Endothelial cell of umbilical vein (primary cell): ENCODE measurements at regions not wholly inside any gene's neighbourhood (a gene's known extent, or its start where the extent isn't known, plus 50 kb on each side); places are given as distances from the start of the nearest gene placed in this dataset.

Experiments
- BruUV-seq: library from RNA; stranded (reverse); fragments of 400-500 nt; replicated peaks from 2 replicates; lab custom pipeline; 2021; lab: Mats Ljungman, UMichigan
- CTCF ChIA-PET: fragments of 300-600, 350-600 bp; sonication (Branson Sonifier 250); formaldehyde crosslinking; loops from one replicate; lab custom pipeline; 2021; ENCODE audit warnings: antibody characterized with exemption, inconsistent platforms; lab: Charles Lee
- POLR2A ChIA-PET: fragments of 300-600, 350-600 bp; sonication (Branson Sonifier 250); formaldehyde crosslinking; loops from one replicate; lab custom pipeline; 2021; ENCODE audit warnings: antibody characterized with exemption, inconsistent platforms; lab: Charles Lee
- DNase-seq: peaks from one replicate; pipeline ENCODE4 v3.0.0-alpha.2; 2011; ENCODE audit warnings: low read depth, low spot score
- FAIRE-seq: peaks from 2 replicates; lab custom pipeline; 2011; peaks lifted over from hg19 to GRCh38; lab: Jason Lieb, UNC
- H2AFZ ChIP-seq: 2 replicates; pipeline ENCODE4 v1.6.0; 2012; ENCODE audit warnings: low read depth, low read length, control low read depth, inconsistent platforms
- H3K27ac ChIP-seq: 2 replicates; pipeline ENCODE4 v1.5.1; 2011; ENCODE audit warnings: low read depth, mild to moderate bottlenecking, control low read depth, low read length, moderate library complexity; ENCODE audit not compliant: insufficient read depth
- H3K27me3 ChIP-seq, 2 experiments: 2 replicates each; pipeline versions ENCODE4 v1.6.0 to v1.6.1; 2011; ENCODE audit warnings: low read length in 2 of 2, mixed read lengths in 1 of 2; ENCODE audit not compliant: control insufficient read depth in 2 of 2, insufficient read depth in 2 of 2
- H3K36me3 ChIP-seq, 2 experiments: 2 replicates in 1 of 2; 3 replicates in 1 of 2; pipeline ENCODE4 v1.5.1; 2011; ENCODE audit warnings: low read length in 2 of 2, mild to moderate bottlenecking in 1 of 2, moderate library complexity in 1 of 2; ENCODE audit not compliant: control insufficient read depth in 2 of 2, insufficient read depth in 2 of 2; ENCODE audit errors: extremely low read depth in 1 of 2
- H3K4me1 ChIP-seq: 3 replicates; pipeline ENCODE4 v1.5.1; 2011; ENCODE audit warnings: mild to moderate bottlenecking, low read length; ENCODE audit not compliant: control insufficient read depth, insufficient read depth; ENCODE audit errors: extremely low read depth
- H3K4me2 ChIP-seq: 2 replicates; pipeline ENCODE4 v1.6.1; 2011; ENCODE audit warnings: low read length, control low read depth, mixed read lengths; ENCODE audit not compliant: insufficient read depth
- H3K4me3 ChIP-seq, 3 experiments: fragments of 200-600 bp in 1 of 3; sonication (generic), shearing (Covaris generic) in 1 of 3; replicated peaks in 1 of 3; 2 replicates each; pipeline ENCODE4 v1.5.1; 2011 to 2016; ENCODE audit warnings: control low read depth in 3 of 3, low read length in 3 of 3, mild to moderate bottlenecking in 2 of 3, inconsistent platforms in 1 of 3, low read depth in 1 of 3, moderate library complexity in 1 of 3; ENCODE audit not compliant: insufficient read depth in 1 of 3
- H3K79me2 ChIP-seq: 2 replicates; pipeline ENCODE4 v1.6.0; 2012; ENCODE audit warnings: low read length, inconsistent platforms; ENCODE audit not compliant: control insufficient read depth, insufficient read depth
- H3K9ac ChIP-seq: replicated peaks from 2 replicates; pipeline ENCODE3; 2011; ENCODE audit warnings: low read length, control low read depth; ENCODE audit not compliant: insufficient read depth; ENCODE audit errors: extremely low read depth
- H3K9me1 ChIP-seq: replicated peaks from 3 replicates; pipeline ENCODE4 v1.6.0; 2011; ENCODE audit warnings: mild to moderate bottlenecking, low read length; ENCODE audit not compliant: control insufficient read depth, insufficient read depth; ENCODE audit errors: extremely low read depth
- H3K9me3 ChIP-seq: replicated peaks from 2 replicates; pipeline ENCODE4 v1.5.1; 2012; ENCODE audit warnings: low read length, inconsistent platforms; ENCODE audit not compliant: control insufficient read depth, insufficient read depth
- H4K20me1 ChIP-seq: replicated peaks from 2 replicates; pipeline ENCODE3; 2011; ENCODE audit warnings: mild to moderate bottlenecking, low read length; ENCODE audit not compliant: control insufficient read depth, insufficient read depth; ENCODE audit errors: extremely low read depth
- CTCF ChIP-seq, 2 donors: IDR thresholded peaks; 1 replicate in 1 of 2; 2 replicates in 1 of 2; pipeline ENCODE4 v1.5.1; 2011; ENCODE audit warnings: low read length in 2 of 2, mild to moderate bottlenecking in 2 of 2, moderate library complexity in 2 of 2, control low read depth in 1 of 2, inconsistent platforms in 1 of 2, low read depth in 1 of 2; ENCODE audit not compliant: insufficient read depth in 1 of 2; ENCODE audit errors: extremely low read depth in 1 of 2
- EZH2 ChIP-seq: IDR thresholded peaks from 2 replicates; pipeline ENCODE4 v1.6.1; 2012; ENCODE audit warnings: borderline replicate concordance, low read depth, mild to moderate bottlenecking, moderate library complexity, low read length, inconsistent platforms; ENCODE audit not compliant: severe bottlenecking
- FOS ChIP-seq: IDR thresholded peaks from 2 replicates; pipeline ENCODE4 v1.6.1; 2011; ENCODE audit warnings: mild to moderate bottlenecking, low read length, moderate library complexity, borderline replicate concordance; ENCODE audit not compliant: insufficient read depth
- GATA2 ChIP-seq: IDR thresholded peaks from 2 replicates; pipeline ENCODE4 v1.7.0; 2011; ENCODE audit warnings: low read depth, mild to moderate bottlenecking, moderate library complexity, mixed read lengths, low read length; ENCODE audit not compliant: insufficient read length, insufficient read depth
- MYC ChIP-seq: IDR thresholded peaks from one replicate; pipeline ENCODE4 v1.6.1; 2011; ENCODE audit warnings: mild to moderate bottlenecking, low read depth, low read length
- POLR2A ChIP-seq: IDR thresholded peaks from 2 replicates; pipeline ENCODE4 v1.6.1; 2012; ENCODE audit warnings: low read depth, mild to moderate bottlenecking, control low read depth, low read length
- POLR2AphosphoS5 ChIP-seq: IDR thresholded peaks from 2 replicates; pipeline ENCODE4 v1.6.1; 2012; ENCODE audit warnings: low read depth, mild to moderate bottlenecking, control low read depth, low read length, moderate library complexity; ENCODE audit not compliant: insufficient read depth
- dilution Hi-C: fragments of 300-500 bp; cut with MboI; formaldehyde crosslinking; loops from one replicate; pipeline ENCODE4 v1.15.0; 2019; ENCODE audit warnings: low sequenced_read_pairs; ENCODE audit not compliant: extremely low pct_ligation_motif_present
- intact Hi-C: fragments of 100-400 bp; cut with micrococcal nuclease; formaldehyde crosslinking; loops from one replicate; pipeline ENCODE4 v1.10.0; 2022
- TF ChIP-seq, protein P1 (sequence below): IDR thresholded peaks from 2 replicates; pipeline ENCODE4 v1.6.1; 2011; ENCODE audit not compliant: insufficient read depth, insufficient read length

- CTCF ChIA-PET = no interaction called here
- Histone ChIP-seq H3K79me2 (no peaks in the 10 kb centered on the region), H2AFZ (no peak overlapping the region), H3K4me1 (no peaks in the 10 kb centered on the region), H3K27me3 (no peaks in the 10 kb centered on the region), H3K4me3 (no peak overlapping the region), H3K9me1 (no peaks in the 10 kb centered on the region), H3K36me3 (no peaks in the 10 kb centered on the region), H4K20me1 (no peaks in the 10 kb centered on the region), H3K4me2 (no peak overlapping the region), H3K9ac (no peak overlapping the region), H3K9me3 (no peaks in the 10 kb centered on the region), H3K27ac (no peak overlapping the region)
- no TSS peak for BruUV-seq
- FAIRE-seq (no peak), DNase-seq (no peak)
- TF ChIP-seq, protein P1, sequence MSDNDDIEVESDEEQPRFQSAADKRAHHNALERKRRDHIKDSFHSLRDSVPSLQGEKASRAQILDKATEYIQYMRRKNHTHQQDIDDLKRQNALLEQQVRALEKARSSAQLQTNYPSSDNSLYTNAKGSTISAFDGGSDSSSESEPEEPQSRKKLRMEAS = no peak
- TF ChIP-seq GATA2 (no peak), EZH2 (no peak), MYC (no peak), FOS (no peak), CTCF (IDR thresholded peaks at IDR 0.05; ENCODE audit: extremely low read depth in 1 of 2, insufficient read depth in 1 of 2, low read depth in 1 of 2, low read length in 2 of 2) (no peak), POLR2A (no peak), POLR2AphosphoS5 (no peak)
- dilution Hi-C loops = no loop called here
- intact Hi-C loops = no loop called here
- POLR2A ChIA-PET = no interaction called here
These were observed 935.5 kb downstream of the RAB28 start for GRCh38 chr4:12548678-12549077.
